Loucy (cell line): ENCODE measurements at regions not wholly inside any gene's neighbourhood (a gene's known extent, or its start where the extent isn't known, plus 50 kb on each side); places are given as distances from the start of the nearest gene placed in this dataset.
"Not testable (repeated sequence)": the region's sequence is repeated elsewhere in the genome, so short reads cannot be mapped to it uniquely, and the experiment has no call there.

Experiments
- H2AFZ ChIP-seq: fragments of 200-600 bp; sonication (generic); 2 replicates; pipeline ENCODE4 v1.6.0; 2016; ENCODE audit warnings: antibody characterized with exemption, mild to moderate bottlenecking, low read length, moderate library complexity
- H3F3A ChIP-seq: fragments of 200-600 bp; 2 replicates; pipeline ENCODE4 v1.6.0; 2016; ENCODE audit warnings: antibody characterized with exemption, low read depth, mild to moderate bottlenecking
- H3K27me3 ChIP-seq: fragments of 200-600 bp; sonication (generic); 2 replicates; pipeline ENCODE4 v1.6.1; 2014; ENCODE audit warnings: low read length, mild to moderate bottlenecking; ENCODE audit not compliant: insufficient read depth, poor library complexity, severe bottlenecking
- H3K36me3 ChIP-seq: fragments of 200-600 bp; sonication (generic); 2 replicates; pipeline ENCODE4 v1.6.1; 2016; ENCODE audit warnings: low read length; ENCODE audit not compliant: insufficient read depth
- H3K4me1 ChIP-seq: fragments of 200-600 bp; sonication (generic); 2 replicates; pipeline ENCODE4 v1.5.1; 2014; ENCODE audit warnings: low read length, mild to moderate bottlenecking; ENCODE audit not compliant: insufficient read depth, poor library complexity, severe bottlenecking
- H3K4me2 ChIP-seq: fragments of 200-600 bp; sonication (generic); 2 replicates; pipeline ENCODE4 v1.6.0; 2014; ENCODE audit warnings: antibody characterized with exemption, low read length, low read depth, mild to moderate bottlenecking; ENCODE audit not compliant: poor library complexity, severe bottlenecking
- H3K4me3 ChIP-seq: fragments of 200-600 bp; sonication (generic); 2 replicates; pipeline ENCODE4 v1.5.1; 2014; ENCODE audit warnings: low read length, mild to moderate bottlenecking, mixed read lengths; ENCODE audit not compliant: poor library complexity, severe bottlenecking
- H3K79me2 ChIP-seq: fragments of 200-600 bp; sonication (generic); 2 replicates; pipeline ENCODE4 v1.6.1; 2014; ENCODE audit warnings: low read length; ENCODE audit not compliant: insufficient read depth
- H3K9ac ChIP-seq: fragments of 200-600 bp; sonication (generic); 2 replicates; pipeline ENCODE4 v1.6.0; 2014; ENCODE audit warnings: mild to moderate bottlenecking, low read depth, low read length, moderate library complexity; ENCODE audit not compliant: poor library complexity, severe bottlenecking
- H3K9me2 ChIP-seq: fragments of 200-600 bp; sonication (generic); replicated peaks from 2 replicates; pipeline ENCODE4 v1.6.1; 2016; ENCODE audit warnings: low read depth, low read length, mixed read lengths
- H3K9me3 ChIP-seq: fragments of 200-600 bp; sonication (generic); 2 replicates; pipeline ENCODE4 v1.6.1; 2014; ENCODE audit warnings: mild to moderate bottlenecking, antibody characterized with exemption, low read length, low read depth; ENCODE audit not compliant: insufficient read depth
- H4K20me1 ChIP-seq: fragments of 200-600 bp; sonication (generic); 2 replicates; pipeline ENCODE4 v1.6.0; 2014; ENCODE audit warnings: antibody characterized with exemption, low read length, mild to moderate bottlenecking; ENCODE audit not compliant: insufficient read depth, poor library complexity, severe bottlenecking
- EZH2phosphoT487 ChIP-seq: fragments of 200-600 bp; IDR thresholded peaks from 2 replicates; pipeline ENCODE4 v1.6.1; 2018; ENCODE audit warnings: antibody characterized with exemption, mild to moderate bottlenecking, moderate library complexity, borderline replicate concordance
- TF ChIP-seq, protein P1 (sequence below): fragments of 200-600 bp; sonication (generic); conservative IDR thresholded peaks from 2 replicates; pipeline ENCODE4 v1.5.1; 2014; ENCODE audit warnings: mild to moderate bottlenecking, antibody characterized with exemption, low read length

DNA sequence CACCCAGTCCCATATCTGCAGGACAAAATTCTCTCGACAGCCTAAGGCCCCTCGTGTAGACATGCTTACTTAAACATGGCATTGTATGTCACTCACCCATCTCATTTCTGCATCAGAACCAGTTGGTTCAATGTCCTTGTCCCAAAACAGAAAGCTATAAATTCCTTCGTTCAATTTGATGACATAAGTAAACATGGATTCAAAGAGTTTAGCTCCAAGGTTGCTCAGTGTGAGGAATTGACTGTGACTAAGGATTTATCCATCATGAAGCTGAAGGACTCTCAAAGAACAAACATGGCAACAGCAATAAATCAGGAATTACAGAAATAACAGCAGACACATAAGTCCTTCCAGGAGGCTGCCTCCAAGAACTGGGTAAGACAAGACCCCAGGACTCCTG lies 237.2 kb downstream of the TOMM20 start:
- H3K4me2 ChIP-seq: no peak overlapping the region
- no peak overlapping the region for H3K9ac ChIP-seq
- H3K27me3 ChIP-seq: no peaks in the 10 kb centered on the region
- TF ChIP-seq, protein P1, sequence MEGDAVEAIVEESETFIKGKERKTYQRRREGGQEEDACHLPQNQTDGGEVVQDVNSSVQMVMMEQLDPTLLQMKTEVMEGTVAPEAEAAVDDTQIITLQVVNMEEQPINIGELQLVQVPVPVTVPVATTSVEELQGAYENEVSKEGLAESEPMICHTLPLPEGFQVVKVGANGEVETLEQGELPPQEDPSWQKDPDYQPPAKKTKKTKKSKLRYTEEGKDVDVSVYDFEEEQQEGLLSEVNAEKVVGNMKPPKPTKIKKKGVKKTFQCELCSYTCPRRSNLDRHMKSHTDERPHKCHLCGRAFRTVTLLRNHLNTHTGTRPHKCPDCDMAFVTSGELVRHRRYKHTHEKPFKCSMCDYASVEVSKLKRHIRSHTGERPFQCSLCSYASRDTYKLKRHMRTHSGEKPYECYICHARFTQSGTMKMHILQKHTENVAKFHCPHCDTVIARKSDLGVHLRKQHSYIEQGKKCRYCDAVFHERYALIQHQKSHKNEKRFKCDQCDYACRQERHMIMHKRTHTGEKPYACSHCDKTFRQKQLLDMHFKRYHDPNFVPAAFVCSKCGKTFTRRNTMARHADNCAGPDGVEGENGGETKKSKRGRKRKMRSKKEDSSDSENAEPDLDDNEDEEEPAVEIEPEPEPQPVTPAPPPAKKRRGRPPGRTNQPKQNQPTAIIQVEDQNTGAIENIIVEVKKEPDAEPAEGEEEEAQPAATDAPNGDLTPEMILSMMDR: no peak
- TF ChIP-seq EZH2phosphoT487: no peak
- H3F3A ChIP-seq: no peaks in the 10 kb centered on the region
- no peak overlapping the region for H3K4me3 ChIP-seq
- peaks cover 38% of the 10 kb centered on the region for H3K4me1 ChIP-seq
- no peaks in the 10 kb centered on the region for H3K9me2 ChIP-seq
- H2AFZ ChIP-seq: no peak overlapping the region
- H3K79me2 ChIP-seq: no peaks in the 10 kb centered on the region
- H3K9me3 ChIP-seq: no peaks in the 10 kb centered on the region
- no peaks in the 10 kb centered on the region for H3K36me3 ChIP-seq
- H4K20me1 ChIP-seq: no peaks in the 10 kb centered on the region

- Histone ChIP-seq H3K9me3 (no peaks in the 10 kb centered on the region), H3K79me2 (no peaks in the 10 kb centered on the region), H3K27me3 (no peaks in the 10 kb centered on the region), H3K9ac (no peak overlapping the region), H3K4me1 (peaks cover 45% of the 10 kb centered on the region), H3K4me2 (no peak overlapping the region), H2AFZ (no peak overlapping the region), H3K9me2 (no peaks in the 10 kb centered on the region), H3K4me3 (no peak overlapping the region), H3F3A (no peaks in the 10 kb centered on the region), H4K20me1 (no peaks in the 10 kb centered on the region), H3K36me3 (no peaks in the 10 kb centered on the region)
- TF ChIP-seq, protein P1: no peak
- TF ChIP-seq EZH2phosphoT487: no peak
These were observed 239.0 kb downstream of the TOMM20 start for GRCh38 chr1:234889643-234890042.

DNA sequence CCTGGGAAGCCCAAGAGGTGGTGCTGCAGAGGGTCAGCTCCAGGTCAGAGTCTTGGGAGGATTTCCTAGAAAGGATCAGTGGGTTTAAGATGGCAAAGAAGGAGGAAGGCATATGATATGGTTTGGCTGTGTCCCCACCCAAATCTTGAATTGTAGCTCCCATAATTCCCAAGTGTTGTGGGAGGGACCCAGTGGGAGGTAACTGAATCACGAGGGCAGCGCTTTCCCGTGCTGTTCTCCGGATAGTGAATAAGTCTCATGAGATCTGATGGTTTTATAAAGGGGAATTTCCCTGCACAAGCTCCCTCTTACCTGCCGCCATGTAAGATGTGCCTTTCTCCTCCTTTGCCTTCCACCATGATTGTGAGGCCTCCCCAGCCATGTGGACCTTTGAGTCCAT lies 240.4 kb downstream of the TOMM20 start:
- not testable (repeated sequence) for H3F3A ChIP-seq, H2AFZ ChIP-seq, H3K9me2 ChIP-seq, H3K4me2 ChIP-seq, H3K4me3 ChIP-seq, H3K27me3 ChIP-seq, H3K36me3 ChIP-seq, H3K9ac ChIP-seq, H3K9me3 ChIP-seq, H4K20me1 ChIP-seq, H3K79me2 ChIP-seq
- H3K4me1 ChIP-seq: peaks cover 33% of the 10 kb centered on the region

DNA sequence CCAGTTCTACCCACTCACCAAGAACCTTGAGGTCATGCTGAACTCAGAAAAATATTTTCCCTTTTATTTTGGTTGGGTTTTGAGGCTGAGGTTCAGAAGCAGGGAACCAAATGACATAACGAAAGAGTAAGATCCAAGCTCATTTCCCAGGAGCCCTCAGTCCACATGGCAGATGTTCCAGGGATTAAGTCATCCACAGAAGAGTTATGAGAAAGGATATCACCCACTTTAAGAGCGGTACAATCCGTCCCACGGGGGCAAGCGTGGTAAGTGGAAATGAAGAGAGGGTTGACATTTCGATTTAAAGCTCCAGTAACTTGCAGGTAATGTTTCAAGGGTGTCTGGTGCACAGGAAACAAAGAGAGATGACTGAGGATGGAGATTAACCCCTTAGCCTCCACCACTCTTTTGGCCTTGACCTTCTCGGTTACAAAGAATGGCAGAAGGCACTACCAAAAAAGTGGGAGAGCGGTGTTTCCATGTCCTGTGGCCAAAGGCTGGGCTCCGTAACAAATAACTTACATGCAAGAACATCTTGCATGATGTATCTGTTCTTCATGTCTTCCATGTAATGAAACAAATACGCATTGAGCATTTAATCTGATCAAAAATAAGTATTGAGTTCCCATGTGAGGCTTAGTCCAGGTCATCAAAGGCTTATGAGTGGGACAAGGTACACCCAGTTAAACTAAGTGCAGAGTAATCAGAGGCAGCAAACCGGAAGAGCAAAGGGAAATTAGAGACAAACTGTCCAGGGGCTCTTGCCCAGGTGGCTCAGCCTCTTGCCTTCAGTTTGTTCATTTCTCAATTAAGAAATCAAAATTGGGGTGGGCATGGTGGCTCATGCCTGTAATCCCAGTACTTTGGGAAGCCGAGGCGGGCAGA lies 241.4 kb downstream of the TOMM20 start:
- Histone ChIP-seq H3K4me1 (peaks cover 41% of the 10 kb centered on the region), H3K4me3 (no peak overlapping the region), H3K36me3 (no peaks in the 10 kb centered on the region), H2AFZ (no peak overlapping the region), H3K27me3 (no peaks in the 10 kb centered on the region), H3K79me2 (no peaks in the 10 kb centered on the region), H3K9ac (peak overlapping the region; percentile 11), H3K9me3 (no peaks in the 10 kb centered on the region), H3K4me2 (no peak overlapping the region), H3F3A (no peaks in the 10 kb centered on the region), H3K9me2 (no peaks in the 10 kb centered on the region), H4K20me1 (no peaks in the 10 kb centered on the region)
- no peak for TF ChIP-seq EZH2phosphoT487
- TF ChIP-seq, protein P1: no peak
